Inferior parietal cortex (tissue), 1 donor: ENCODE measurements at regions not wholly inside any gene's neighbourhood (a gene's known extent, or its start where the extent isn't known, plus 50 kb on each side); places are given as distances from the start of the nearest gene placed in this dataset.

Experiments
- DNase-seq: peaks from one replicate; pipeline ENCODE4 v3.0.0-alpha.2; 2016; ENCODE audit errors: extremely low spot score

- no peak for DNase-seq
Measured at GRCh38 chr9:88229434-88229833, 91.2 kb upstream of the SPATA31C2 start.

GRCh38 chr9:88224938-88225337, 86.7 kb upstream of the SPATA31C2 start:
- DNase-seq, result no peak

- DNase-seq, result no peak
Measured at GRCh38 chr9:88221105-88221504, 82.8 kb upstream of the SPATA31C2 start.

GRCh38 chr9:88220652-88221051, 82.4 kb upstream of the SPATA31C2 start:
- DNase-seq, result no peak

GRCh38 chr9:88219601-88220000, 81.3 kb upstream of the SPATA31C2 start:
- DNase-seq, result no peak

- no peak for DNase-seq
Measured at GRCh38 chr9:88218726-88219125, 80.5 kb upstream of the SPATA31C2 start.

GRCh38 chr9:88216126-88216995, 78.1 kb upstream of the SPATA31C2 start:
- DNase-seq, result no peak

- no peak for DNase-seq
Measured at GRCh38 chr9:88215196-88216125, 77.2 kb upstream of the SPATA31C2 start.

GRCh38 chr9:88202321-88202720, 64.0 kb upstream of the SPATA31C2 start:
- DNase-seq, result no peak

GRCh38 chr9:88198341-88198807, 60.1 kb upstream of the SPATA31C2 start:
- no peak for DNase-seq

- no peak for DNase-seq
Measured at GRCh38 chr9:88197781-88198340, 59.6 kb upstream of the SPATA31C2 start.

GRCh38 chr9:88197016-88197415, 58.7 kb upstream of the SPATA31C2 start:
- DNase-seq, result no peak

GRCh38 chr9:88196142-88196790, 58.0 kb upstream of the SPATA31C2 start:
- no peak for DNase-seq

GRCh38 chr9:88193766-88194165, 55.5 kb upstream of the SPATA31C2 start:
- DNase-seq, result no peak

GRCh38 chr9:88191456-88191855, 53.2 kb upstream of the SPATA31C2 start:
- DNase-seq, result no peak

GRCh38 chr9:88189371-88189770, 51.1 kb upstream of the SPATA31C2 start:
- DNase-seq, result no peak
